ENCODE measurements at regions not wholly inside any gene's neighbourhood (a gene's known extent, or its start where the extent isn't known, plus 50 kb on each side); places are given as distances from the start of the nearest gene placed in this dataset.

- no peak for TF ChIP-seq SRSF4 (IDR thresholded peaks at IDR 0.05; ENCODE audit: low read depth, low read length, poor library complexity, severe bottlenecking)
- TF ChIP-seq ZBED4 (CRISPR knock-in tag; IDR thresholded peaks at IDR 0.05; ENCODE audit: borderline replicate concordance) = no peak
- TF ChIP-seq GTF2F1 (IDR thresholded peaks at IDR 0.05; ENCODE audit: low read length) = no peak
- no peak for TF ChIP-seq NONO (IDR thresholded peaks at IDR 0.05)
- TF ChIP-seq NONO (CRISPR knock-in tag; conservative IDR thresholded peaks at IDR 0.05) = no peak
- no peak for TF ChIP-seq REST (IDR thresholded peaks at IDR 0.05; ENCODE audit: borderline replicate concordance in 1 of 2, low read depth in 1 of 2, low read length in 2 of 2)
- no peak for TF ChIP-seq PHF5A (CRISPR knock-in tag; IDR thresholded peaks at IDR 0.05; ENCODE audit: low read depth, unreplicated experiment)
- TF ChIP-seq EZH2 (conservative IDR thresholded peaks at IDR 0.05; ENCODE audit: low read depth, low read length) = no peak
- no peak for TF ChIP-seq KDM5B (CRISPR knock-in tag; IDR thresholded peaks at IDR 0.05; ENCODE audit: borderline replicate concordance)
- no peak for TF ChIP-seq ZFP91 (CRISPR knock-in tag; IDR thresholded peaks at IDR 0.05; ENCODE audit: borderline replicate concordance)
- TF ChIP-seq CTCF (CRISPR knock-in tag; IDR thresholded peaks at IDR 0.05) = no peak
- TF ChIP-seq MXI1 (IDR thresholded peaks at IDR 0.05; ENCODE audit: borderline replicate concordance, low read depth, low read length) = no peak
- TF ChIP-seq CHD2 (IDR thresholded peaks at IDR 0.05; ENCODE audit: low read depth, low read length) = no peak
- TF ChIP-seq ZFAT (CRISPR knock-in tag; conservative IDR thresholded peaks at IDR 0.05) = no peak
- TF ChIP-seq REPIN1 (CRISPR knock-in tag; IDR thresholded peaks at IDR 0.05; ENCODE audit: borderline replicate concordance, low read depth) = no peak
Observed at GRCh38 chr3:102161384-102162006, 273.3 kb upstream of the ZPLD1 start.
